Endothelial cell of hepatic sinusoid (primary cell): ENCODE measurements at regions not wholly inside any gene's neighbourhood (a gene's known extent, or its start where the extent isn't known, plus 50 kb on each side); places are given as distances from the start of the nearest gene placed in this dataset.

Experiments
- in situ Hi-C: cut with HindIII; loops from 2 replicates; pipeline ENCODE4 v1.10.0; 2017; ENCODE audit warnings: low sequenced_read_pairs

- in situ Hi-C loops, result no loop called here
These were observed 284.8 kb upstream of the FZD8 start for GRCh38 chr10:35926846-35927245.

GRCh38 chr10:35925493-35925892 is 283.4 kb upstream of the FZD8 start:
- in situ Hi-C loops, result no loop called here

- in situ Hi-C loops, result no loop called here
These were observed 282.7 kb upstream of the FZD8 start for GRCh38 chr10:35924759-35925158.

GRCh38 chr10:35922876-35923600 is 280.9 kb upstream of the FZD8 start:
- in situ Hi-C loops, result no loop called here

- in situ Hi-C loops, result no loop called here
These were observed 279.8 kb upstream of the FZD8 start for GRCh38 chr10:35921866-35922350.

GRCh38 chr10:35916791-35917190 is 274.7 kb upstream of the FZD8 start:
- in situ Hi-C loops, result no loop called here

GRCh38 chr10:35913628-35914027 is 271.5 kb upstream of the FZD8 start:
- in situ Hi-C loops, result no loop called here

GRCh38 chr10:35912615-35913569 is 270.8 kb upstream of the FZD8 start:
- in situ Hi-C loops, result no loop called here

GRCh38 chr10:35911954-35912353 is 269.9 kb upstream of the FZD8 start:
- in situ Hi-C loops, result no loop called here

- in situ Hi-C loops, result no loop called here
These were observed 269.1 kb upstream of the FZD8 start for GRCh38 chr10:35911233-35911632.

DNA sequence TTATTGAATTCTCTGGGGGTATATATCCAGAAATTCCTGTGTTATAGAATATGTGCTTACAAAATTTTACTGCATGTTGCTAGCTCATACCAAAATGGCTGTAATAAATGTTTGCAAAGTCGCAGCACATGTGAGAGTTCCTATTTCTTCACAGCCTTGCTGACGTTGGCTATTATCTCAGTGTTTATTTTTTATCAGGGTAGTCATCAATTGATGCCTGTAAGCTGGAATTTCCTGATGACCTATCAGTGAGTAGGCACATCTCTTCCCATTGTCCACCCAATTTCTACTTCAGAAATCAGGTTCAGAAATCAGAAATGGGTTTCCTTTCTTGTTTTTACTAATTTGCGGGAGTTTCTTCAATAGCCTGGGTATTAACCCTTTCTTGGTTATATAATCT is 268.1 kb upstream of the FZD8 start:
- in situ Hi-C loops, result no loop called here

DNA sequence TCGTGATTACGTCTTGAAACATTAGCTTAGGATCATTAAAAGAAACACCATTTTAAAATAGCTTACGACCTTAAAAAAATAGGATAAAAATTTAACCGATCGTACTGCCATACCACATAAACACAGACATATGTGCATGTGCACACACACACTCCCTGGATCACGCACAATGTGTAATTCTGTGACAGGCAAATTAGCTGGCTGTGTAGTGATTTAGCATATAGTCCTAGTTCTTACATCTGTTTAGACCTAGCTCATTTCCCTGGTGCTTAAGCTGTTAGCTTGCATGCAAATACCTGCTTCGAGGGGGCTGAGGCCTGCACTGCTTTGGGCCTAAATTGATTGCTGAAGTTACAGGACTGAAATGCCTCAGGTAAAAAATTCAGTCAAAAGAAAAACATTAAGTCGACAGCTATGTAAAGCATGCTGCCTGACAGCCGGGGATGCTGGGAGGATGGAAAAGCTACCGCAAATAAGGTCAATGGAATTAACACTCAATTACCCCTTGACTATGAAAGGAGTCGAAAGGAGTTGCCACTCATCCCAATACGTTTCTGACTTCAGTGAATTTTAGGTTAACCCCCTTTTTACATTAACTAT is 267.1 kb upstream of the FZD8 start:
- in situ Hi-C loops, result no loop called here

- in situ Hi-C loops, result no loop called here
These were observed 266.4 kb upstream of the FZD8 start for GRCh38 chr10:35908451-35908850.

- in situ Hi-C loops, result no loop called here
These were observed 265.5 kb upstream of the FZD8 start for GRCh38 chr10:35907548-35907947.

DNA sequence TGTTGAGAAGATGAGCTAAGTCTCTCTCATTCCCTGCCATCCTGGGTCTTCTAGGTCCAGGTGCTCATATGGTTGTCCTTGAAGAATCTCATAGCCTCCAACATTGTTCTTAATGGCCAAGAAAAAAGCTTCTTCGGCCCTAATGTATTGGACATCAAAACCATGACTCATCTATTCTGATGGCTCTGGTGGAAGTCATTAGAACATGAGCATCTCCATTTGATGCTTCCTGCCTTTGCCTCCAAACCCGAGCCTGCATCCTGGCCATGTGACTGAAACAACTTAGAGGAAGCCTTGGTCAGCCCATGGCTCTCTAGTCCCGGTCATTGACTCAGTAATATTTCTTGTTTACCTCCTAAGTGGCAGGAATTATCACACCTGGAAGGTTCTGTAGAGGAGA is 264.1 kb upstream of the FZD8 start:
- in situ Hi-C loops, result no loop called here

- in situ Hi-C loops, result no loop called here
These were observed 260.9 kb upstream of the FZD8 start for GRCh38 chr10:35903021-35903420.

- in situ Hi-C loops, result no loop called here
These were observed 256.8 kb upstream of the FZD8 start for GRCh38 chr10:35898716-35899440.

- in situ Hi-C loops, result no loop called here
These were observed 253.9 kb upstream of the FZD8 start for GRCh38 chr10:35896001-35896400.

GRCh38 chr10:35895331-35895730 is 253.2 kb upstream of the FZD8 start:
- in situ Hi-C loops, result no loop called here

- in situ Hi-C loops, result no loop called here
These were observed 250.4 kb upstream of the FZD8 start for GRCh38 chr10:35892526-35892925.
